ENCODE measurements at regions not wholly inside any gene's neighbourhood (a gene's known extent, or its start where the extent isn't known, plus 50 kb on each side); places are given as distances from the start of the nearest gene placed in this dataset.

DNA sequence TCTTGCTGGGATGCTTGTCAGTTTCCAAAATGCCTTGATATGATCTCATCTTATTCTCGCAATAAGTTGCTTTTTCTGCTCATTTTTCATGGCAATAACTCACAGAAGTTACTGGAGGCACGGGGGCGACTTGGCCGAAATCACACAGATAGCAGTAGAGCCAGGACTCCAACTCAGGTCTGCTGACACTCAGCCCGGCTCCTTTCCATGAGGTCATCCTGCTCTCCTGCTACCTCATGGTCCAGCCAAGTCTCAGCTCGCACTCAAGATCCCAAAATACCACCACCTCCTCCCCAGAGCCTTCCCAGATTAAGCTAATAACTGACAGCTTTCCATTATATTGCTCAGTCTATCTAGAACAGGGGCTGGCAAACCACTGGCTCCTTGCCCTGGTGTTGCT lies 269.5 kb downstream of the MAP2K4 start:
- DNase-seq (ENCODE audit: low spot score) = no peak

DNA sequence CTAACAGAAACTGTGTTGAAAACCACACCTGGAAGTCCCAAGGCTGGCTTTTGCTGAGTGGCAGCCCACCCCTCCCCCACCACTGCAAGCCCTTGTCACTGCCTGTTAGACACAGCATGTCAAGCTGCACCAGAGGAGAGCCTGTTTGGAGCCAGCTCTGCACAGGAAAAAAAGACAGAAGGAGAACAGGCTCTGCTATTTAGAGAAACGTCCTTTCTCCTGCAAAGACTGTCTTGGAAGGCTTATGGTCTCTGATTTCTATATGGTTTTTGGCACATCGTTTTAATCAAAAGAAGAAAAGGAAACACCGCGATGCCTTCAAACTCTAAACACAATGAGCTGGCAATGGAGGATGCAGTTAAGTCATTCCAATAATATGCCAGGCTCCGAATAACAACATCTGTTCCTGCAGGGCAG lies 275.5 kb downstream of the MAP2K4 start:
- no peak for DNase-seq (ENCODE audit: low spot score)

DNA sequence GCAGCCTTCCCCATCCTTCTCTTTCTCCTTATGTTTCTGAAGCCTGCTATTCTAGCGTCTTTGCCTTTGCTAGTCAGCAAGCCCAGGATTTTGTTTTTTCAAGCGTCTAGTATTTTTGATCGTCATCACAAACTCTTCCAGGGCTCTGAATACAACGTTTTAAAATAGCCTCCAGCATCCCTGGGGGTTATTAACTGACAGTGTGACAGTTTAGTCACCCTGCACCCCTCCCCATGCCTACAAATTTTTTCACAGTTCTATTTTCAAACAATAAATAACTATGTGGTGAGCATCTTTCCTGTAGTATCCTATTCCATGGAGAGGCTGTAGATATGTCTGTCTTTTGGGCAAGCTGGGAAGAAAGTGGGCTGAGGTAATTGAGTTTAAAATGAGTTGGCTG lies 280.9 kb downstream of the MAP2K4 start:
- no peak for DNase-seq (ENCODE audit: low spot score)

DNA sequence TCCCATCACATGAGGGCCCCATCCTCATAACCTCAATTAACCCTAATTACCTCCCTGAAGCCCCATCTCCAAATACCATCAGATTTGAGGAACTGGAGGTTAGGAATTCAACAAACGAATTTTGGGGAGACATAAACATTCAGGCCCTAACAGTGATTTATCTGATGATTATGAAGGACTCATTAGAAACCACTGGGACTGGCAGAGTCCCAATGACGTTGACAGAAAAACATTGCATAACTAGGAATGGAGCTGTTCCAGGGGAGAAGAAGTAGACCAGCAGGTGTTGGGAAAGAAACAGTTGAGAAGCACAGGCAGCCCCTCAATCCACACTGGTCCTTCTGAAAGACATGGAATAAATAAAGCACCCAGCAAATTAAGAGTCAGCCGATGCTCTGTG lies 282.0 kb downstream of the MAP2K4 start:
- no peak for DNase-seq (ENCODE audit: low spot score)

DNA sequence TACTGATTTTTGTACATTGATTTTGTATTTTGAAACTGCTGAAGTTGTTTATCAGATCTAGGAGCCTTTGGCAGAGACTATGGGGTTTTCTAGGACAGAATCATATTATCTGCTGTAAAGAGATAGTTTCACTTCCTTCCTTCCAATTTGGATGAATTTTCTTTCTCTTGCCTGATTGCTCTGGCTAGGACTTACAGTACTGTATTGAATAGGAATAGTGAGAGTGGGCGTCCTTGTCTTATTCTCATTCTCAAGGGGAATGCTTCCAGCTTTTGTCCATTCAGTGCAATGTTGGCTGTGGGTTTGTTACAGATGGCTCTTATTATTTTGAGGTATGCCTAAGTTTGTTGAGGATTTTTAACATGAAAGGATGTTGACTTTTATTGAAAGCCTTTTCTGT lies 290.1 kb downstream of the MAP2K4 start:
- no peak for DNase-seq (ENCODE audit: low spot score)

DNA sequence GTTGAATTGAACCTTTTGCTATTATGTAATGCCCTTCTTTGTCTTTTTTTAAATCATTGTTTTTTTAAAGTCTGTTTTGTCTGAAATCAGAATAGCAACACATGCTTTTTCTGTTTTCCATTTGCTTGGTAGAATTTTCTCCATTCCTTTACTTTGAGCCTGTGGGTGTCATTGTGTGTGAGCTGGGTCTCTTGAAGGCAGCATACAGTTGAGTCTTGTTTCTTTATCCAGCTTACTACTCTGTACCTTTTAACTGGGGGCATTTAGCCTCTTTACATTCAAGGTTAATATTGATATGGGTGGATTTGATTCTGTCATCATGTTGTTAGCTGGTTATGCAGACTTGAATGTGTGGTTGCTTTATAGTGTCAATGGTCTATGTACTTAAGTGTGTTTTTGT lies 292.0 kb downstream of the MAP2K4 start:
- no peak for DNase-seq (ENCODE audit: low spot score)

DNA sequence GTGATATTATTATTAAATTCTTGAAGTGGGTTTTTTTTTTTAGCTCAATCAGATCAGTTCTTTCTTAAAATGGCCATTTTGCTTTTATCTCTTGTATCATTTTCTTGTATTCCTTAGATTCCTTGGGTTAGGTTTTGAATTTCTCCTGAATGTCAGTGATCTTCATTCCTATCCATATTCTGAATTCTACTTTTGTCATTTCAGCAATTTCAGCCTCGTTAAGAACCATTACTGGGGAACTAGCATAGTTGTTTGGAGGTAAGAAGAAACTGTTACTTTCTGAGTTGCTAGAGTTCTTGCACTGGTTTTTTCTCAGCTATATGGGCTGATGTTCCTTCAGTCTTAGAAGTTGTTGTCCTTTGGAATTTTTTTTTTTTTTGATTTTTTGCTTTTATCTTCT lies 293.1 kb downstream of the MAP2K4 start:
- DNase-seq (ENCODE audit: low spot score) = no peak

DNA sequence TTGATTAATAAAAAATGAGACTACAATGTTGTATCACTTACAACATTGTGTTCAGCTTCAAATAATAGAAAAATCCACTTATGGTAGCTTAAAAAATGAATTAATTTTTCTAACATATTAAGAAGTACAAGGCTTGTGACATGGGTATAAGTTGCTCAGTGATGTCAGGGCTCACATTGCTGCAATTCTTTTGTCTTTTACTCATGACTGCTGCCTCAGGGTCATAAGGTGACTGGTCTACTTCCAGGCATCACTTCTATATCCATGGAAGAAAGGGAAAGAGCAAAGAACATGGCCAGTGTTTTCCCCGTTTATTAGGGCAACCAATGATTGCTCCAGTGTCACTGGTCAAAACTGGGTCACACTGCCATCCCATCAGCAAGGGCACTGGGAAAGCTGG lies 295.3 kb downstream of the MAP2K4 start:
- no peak for DNase-seq (ENCODE audit: low spot score)

DNA sequence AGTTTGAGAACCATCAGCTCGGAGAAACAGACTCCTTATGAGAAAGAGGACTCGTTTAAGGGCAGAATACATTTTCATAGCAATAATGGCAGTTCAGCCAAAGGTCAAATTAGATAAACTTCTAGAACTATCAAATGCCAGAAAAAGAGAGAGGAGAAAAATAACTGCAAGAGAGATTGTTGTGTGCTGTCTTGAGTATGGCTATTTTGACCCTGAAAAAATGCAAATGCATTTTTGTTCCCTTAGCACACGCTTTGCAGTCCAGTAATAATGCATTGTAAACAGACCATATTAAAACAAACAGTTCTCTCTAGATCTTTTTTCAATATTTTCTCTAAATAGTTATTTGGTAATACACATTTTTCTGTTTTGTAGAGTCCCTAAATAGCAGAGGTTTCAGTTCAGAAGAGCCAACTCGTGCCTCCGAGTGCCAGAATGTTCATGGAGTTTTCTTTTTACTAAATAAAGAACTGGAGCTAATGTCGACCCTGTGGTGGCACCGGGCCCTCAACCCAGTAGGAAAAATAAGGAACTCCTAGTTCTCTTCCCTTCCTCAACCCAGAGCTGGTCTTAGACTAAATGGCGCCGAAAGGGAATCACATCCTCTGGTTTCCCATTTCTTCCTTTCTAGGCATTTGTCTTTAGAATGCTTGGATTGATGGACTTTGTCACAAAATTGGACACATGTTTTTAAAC lies 298.0 kb downstream of the MAP2K4 start:
- no peak for DNase-seq (ENCODE audit: low spot score)

DNA sequence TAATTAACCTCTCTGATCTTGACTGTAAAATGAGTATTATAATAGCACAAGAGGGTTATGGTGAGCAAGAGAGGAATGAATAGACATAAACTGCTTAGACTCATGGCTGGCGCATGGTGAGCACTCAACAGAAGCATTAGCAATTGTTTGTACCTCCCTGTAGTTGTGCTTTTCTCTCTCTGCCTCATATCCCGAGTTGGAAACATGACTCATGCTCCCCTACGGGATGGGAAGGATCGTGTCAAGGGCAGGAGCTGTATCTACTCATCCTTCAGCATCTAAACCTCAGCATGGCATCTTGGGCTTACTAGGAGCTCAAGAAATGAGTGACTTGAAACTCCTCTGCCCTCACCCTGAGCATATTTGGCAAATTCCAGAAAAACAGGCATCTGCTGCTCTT lies 299.6 kb downstream of the MAP2K4 start:
- no peak for DNase-seq (ENCODE audit: low spot score)

DNA sequence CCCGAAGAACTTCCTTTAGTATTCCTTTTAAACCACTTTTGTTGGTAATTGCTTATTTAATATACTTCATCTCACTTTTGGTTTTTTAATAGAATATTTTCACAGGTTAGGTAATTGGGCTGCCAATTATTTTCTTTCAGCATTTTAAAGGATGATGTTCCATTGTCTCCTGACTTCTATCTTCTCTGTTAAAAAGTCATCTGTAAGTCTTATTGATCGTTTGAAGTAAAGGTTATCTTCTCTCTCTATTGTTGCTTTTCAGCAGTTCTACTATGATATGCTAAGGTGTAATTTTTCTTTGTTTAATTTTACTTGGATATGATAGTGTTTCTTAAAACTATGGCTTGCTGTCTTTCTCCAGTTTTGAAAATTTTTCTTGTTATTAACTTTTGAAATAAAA lies 307.5 kb downstream of the MAP2K4 start:
- DNase-seq (ENCODE audit: low spot score) = no peak

DNA sequence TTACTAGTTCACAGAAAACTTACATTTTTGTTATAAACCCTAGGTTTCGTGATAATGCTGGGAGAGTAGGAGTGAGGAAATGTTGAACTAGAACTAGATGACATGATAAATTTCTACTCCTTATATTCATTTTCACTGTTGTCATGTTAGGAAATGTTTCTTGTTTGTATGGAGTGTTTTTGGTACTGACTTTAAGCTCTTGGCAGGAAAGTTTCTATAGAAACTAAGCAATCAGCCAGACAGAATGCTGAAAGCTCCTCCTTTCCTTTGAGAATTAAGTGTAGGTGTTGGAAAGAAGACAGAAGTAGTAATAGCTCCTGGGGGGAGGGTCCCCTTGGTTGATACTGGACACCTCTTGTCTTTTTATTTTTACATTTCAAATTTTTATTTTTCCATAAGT lies 309.8 kb downstream of the MAP2K4 start:
- DNase-seq (ENCODE audit: low spot score) = no peak

DNA sequence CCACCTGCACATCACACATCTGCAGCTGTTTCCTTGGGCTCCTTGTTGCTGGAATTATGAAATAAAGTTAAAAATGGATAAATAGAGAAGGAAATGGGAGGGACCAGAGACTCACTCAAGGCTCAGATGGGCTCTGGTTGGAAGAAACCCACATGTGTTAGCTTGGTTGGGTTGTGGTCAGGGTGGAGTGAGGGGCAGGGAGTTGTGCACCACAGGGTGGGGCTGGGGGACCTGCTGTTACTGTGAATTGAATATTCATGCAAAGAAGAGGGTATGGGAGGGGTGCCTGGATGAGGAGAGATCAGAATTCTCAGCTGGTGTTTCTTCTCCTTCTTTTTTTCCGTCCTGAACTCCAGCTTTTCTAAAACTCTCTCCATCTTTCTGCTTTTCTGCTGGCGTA lies 320.7 kb downstream of the MAP2K4 start:
- no peak for DNase-seq (ENCODE audit: low spot score)

DNA sequence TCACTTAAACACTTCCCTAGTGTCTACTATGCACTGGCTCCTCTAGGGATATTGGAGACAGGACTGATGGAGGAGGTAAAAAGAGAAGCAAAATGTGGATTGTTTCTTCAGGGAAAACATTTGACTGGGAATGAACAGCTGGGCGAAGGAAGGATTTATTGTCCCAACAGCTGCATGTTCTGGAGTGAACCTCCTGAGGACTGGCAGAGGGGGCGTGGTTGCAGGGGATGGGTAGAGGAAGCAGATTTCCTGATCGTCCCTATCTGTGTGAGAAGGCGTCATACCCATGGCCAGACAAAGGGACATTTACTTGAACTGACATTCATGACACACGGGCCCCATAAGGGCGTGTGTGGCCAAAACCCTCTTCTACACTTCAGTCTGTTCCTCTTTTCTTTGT lies 321.5 kb downstream of the MAP2K4 start:
- DNase-seq (ENCODE audit: low spot score) = no peak

DNA sequence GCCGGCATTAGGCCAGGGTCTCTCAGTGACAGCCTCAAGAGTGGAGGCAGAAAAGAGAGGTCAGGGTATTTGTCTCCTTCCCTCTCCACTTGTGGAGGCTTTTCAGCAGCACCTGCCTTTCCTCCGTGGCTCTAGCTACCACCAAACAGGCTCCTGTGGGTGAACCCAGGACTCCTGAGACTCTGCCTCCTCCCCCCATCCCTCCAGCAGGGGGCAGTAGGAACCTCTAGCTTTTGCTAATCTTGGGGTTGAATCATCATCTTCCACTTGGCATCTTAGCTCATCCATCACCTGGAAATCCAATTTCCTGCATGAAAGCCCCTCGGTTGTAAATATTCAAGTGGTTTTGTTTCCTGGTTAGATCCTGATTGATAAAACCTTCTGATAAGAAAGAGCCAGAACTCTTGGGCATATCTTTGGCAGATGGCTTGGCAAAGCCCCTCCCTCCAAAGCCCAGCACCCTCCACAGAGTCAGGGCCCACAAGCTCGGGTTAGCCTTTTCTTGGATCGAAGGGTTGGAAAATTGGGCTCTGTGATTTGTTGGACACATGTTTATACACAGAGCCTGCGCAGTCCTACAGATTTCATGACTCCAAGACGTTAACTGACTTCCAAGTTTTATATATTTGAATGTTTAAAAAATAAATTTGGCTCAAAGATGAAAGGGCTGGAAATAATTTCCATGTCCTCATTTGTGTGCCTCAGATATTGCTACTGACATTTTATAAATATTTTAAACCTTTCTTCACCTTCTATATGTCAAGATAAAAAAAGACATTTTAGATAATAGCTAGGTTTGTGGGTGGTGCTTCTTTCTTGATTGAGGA lies 322.1 kb downstream of the MAP2K4 start:
- no peak for DNase-seq (ENCODE audit: low spot score)

DNA sequence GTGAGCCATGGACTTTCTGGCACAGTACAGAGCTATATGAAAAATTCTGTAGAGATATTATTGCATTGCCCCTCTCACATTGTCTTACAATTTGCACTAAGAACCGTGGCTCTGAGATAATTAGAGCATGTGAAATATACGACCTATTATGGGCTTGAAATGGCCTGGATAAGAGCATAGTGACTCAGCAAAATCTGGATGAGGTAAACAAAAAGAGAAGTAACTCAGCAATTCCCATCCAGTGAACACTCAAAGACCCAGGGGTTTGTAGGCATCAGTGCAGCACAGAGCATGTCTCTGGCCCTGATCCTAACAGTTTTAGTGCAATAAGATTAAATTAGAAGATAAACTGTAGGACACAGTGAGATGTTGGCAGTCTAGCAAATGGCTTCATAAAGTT lies 317.2 kb upstream of the MYOCD start:
- no peak for DNase-seq (ENCODE audit: low spot score)

DNA sequence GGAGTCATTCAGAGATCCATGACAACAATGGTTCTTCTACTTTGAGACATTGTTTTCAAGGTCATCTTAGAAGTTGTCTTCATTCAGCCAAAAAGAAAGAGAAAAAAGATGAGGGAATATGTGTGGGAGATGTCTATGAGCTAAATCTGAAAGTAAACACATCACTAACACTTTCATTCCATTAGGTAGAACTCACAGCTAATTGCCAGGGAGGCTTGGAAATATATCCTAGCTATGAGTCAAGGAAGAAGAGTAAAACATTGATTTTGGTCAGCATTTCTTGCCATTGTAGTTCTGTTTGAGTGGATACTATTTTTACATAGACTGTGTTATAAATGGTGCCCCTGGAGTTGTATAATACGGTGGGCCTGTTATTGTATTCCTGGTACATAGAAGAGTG lies 316.4 kb upstream of the MYOCD start:
- no peak for DNase-seq (ENCODE audit: low spot score)

DNA sequence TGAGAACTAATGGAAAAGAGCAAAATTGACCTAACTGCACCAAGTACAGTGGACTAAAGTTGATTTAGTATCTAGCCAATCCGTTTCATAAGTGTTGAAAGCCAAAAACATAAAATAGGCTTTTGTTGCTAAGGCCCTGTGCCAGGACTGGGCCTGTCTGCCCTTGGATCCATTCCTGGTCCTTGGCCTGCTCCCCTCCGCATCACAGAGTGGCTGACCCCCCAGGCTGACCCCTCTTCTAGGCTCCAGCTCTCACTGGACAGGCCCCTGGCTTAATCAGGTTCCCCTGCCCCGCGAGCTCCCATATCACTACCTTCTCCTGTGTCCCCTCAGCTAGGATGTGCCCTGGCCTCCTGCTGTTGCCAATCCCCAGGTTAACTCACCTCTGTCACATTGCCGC lies 313.6 kb upstream of the MYOCD start:
- no peak for DNase-seq (ENCODE audit: low spot score)

DNA sequence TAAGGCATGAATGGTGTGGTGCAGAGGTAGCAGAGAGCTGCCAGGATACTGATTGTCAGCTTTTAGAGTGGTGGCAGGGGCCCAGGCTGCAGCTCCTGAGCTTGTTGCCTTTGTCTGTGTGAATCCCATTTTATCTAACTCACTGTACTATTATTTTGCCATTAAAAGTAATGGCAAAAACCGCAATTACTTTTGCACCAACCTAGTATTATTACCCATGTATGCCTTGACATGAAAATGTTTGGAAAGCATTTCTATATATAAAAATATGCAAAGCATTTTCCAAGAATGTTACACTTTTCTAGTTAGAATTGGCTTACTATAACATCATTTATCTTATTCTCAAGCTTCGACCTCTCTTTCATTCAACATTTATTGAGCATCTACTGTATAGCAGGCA lies 308.1 kb upstream of the MYOCD start:
- no peak for DNase-seq (ENCODE audit: low spot score)

DNA sequence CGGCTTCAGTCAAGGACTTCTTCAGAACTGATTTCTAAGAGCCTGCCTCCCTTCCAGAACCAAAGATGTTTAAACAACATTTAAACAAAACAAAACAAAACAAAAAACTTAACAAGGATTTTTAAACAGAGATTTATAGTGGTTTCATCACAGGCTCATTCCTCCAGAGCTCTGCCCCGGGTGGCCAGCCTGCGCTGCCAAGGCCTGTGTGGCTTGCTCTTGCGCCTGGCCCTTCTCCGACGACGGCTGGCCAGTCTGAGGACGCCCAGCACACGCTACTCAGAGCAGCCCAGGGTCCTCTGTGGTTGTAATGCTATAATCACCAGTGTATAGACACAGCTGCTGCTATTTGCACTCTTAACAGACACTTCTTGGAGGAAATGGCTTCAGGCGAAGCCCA lies 307.2 kb upstream of the MYOCD start:
- no peak for DNase-seq (ENCODE audit: low spot score)

DNA sequence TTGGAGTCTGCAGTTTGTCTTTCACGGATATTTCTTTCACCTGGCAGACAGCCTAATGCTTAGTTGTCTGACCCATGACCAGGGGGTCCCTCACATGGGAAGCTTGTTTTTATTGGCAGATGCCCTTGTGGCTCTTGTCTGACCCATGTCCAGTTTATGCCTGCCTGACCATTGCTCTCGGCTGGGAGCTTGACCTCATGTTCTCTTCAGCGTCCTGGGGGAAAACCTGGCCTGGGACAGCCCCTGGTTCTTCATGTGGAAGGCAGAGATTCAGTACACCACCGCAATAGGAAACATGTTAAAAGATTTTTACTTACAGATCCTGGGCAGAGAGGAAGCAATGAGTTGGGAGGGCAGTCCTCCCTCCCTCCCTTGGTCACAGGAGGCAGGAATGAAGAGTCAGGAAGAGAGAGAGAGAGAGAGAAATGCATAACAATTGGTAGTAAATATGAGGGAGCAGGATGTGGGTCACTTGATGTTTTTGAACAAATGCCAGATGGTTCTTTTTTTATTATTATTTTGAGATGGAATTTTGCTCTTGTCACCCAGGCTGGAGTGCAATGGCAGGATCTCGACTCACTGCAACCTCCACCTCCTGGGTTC lies 302.7 kb upstream of the MYOCD start:
- DNase-seq (ENCODE audit: low spot score) = no peak

DNA sequence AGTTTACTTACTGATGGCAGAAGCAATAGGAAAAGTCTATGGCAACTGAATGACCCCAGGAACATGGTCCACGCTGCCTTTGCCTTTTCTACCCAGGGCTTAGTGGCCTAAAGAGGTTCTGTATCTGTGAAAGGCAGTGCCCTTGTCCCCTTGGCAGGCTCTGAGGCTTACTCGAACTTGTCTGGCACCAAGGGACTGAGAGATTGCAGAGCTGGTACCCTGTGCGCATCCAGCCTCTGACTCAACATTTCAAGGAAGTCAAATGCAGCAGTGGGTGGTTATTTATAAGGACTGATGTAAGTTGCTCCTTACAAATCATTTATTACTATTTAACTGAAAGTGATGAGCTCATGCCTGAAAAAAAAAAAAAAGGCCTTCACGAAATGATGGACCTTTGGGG lies 299.9 kb upstream of the MYOCD start:
- DNase-seq (ENCODE audit: low spot score) = no peak

DNA sequence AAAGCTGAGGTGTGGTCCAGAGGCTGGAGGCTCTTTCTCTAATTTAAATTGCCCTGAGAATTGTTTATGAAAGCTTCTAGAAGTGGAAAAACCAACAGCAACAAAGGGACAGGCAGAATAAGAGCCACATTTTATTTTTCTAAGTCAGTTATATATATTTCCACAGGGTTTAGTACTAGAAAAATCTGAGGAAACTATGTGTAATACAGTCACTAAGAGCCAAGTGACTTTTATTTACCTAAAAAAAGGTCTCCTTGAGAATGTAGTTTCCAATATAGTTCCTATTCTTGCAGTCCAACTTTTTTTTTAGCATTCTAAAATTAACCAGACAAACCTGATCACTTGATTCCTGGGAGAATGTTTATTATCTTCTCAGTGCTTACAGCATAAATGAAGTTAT lies 296.6 kb upstream of the MYOCD start:
- DNase-seq (ENCODE audit: low spot score) = no peak

DNA sequence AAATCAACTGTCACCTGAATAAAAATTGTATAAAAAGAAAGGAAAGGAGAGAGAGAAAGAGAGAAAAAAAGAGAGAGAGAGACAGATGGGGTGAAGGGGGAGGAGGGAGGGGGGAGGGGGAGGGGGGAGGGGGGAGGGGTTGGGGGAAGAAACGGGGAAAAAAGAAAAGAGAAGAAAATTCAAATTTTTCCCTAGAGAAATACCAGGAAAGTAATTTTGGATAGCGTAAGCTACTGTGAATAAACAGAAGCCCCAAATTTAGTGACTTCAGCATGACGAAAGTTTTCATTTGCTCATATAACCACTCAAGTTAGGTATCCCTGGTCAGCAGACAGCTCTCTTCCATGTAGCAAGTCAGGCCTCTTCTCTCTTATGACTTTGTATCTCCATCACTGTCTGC lies 289.4 kb upstream of the MYOCD start:
- no peak for DNase-seq (ENCODE audit: low spot score)
